ENCODE measurements at regions not wholly inside any gene's neighbourhood (a gene's known extent, or its start where the extent isn't known, plus 50 kb on each side); places are given as distances from the start of the nearest gene placed in this dataset.
"Not testable (repeated sequence)": the region's sequence is repeated elsewhere in the genome, so short reads cannot be mapped to it uniquely, and the experiment has no call there.

DNA sequence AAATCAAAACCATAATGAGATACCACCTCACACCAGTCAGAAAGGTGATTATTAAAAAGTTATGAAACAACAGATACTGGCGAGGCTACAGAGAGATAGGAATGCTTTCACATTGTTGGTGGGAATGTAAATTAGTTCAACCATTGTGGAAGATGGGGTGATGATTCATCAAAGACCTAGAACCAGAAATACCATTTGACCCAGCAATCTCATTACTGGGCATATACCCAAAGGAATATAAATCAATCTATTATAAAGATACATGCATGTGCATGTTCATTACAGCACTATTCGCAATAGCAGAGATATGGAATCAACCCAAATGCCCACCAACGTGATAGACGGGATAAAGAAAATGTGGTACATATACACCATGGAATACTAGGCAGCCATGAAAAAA, 56.5 kb upstream of the SNRK start:
- not testable (repeated sequence) for TF ChIP-seq POLR2A (IDR thresholded peaks at IDR 0.05); CTCF (IDR thresholded peaks at IDR 0.05 in 4 of 5, conservative IDR thresholded peaks at IDR 0.05 in 1 of 5)

All from gastrocnemius medialis (tissue), 4 donors.